ENCODE measurements at regions not wholly inside any gene's neighbourhood (a gene's known extent, or its start where the extent isn't known, plus 50 kb on each side); places are given as distances from the start of the nearest gene placed in this dataset.
"Not testable (repeated sequence)": the region's sequence is repeated elsewhere in the genome, so short reads cannot be mapped to it uniquely, and the experiment has no call there.

DNA sequence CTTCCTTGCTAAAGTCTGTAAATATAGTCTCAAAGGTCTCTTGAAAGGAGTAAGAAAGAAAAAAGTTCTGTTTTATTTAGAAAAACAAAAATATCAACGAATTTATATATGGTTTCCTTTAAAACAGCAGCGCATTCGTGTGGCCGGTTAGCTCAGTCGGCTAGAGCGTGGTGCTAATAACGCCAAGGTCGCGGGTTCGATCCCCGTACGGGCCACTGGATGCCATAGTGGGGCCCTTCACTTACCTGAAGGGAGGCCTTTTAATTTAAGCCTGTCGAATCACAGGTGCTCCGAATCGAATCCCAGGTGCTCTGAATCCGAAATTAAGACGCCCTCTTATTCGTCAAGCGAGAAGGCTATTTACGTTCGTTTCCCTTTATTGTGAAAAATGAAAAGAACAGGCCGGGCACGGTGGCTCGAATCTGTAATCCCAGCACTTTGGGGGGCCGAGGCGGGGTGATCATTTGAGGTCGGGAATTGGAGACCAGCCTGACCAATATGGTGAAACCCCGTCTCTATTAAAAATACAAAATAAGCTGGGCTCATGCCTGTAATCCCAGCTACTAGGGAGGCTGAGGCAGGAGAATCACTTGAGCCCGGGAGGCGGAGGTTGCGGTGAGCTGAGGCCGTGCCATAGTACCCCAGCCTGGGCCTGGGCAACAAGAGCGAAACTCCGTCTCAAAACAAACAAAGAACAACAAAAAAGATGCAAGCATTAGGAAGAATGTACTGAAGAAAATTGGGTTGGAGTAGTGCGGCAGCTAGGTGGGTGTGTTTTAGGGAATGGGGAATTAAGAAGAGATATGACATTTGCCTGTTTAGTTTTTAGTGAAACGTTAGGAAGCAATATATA lies 195.8 kb upstream of the ZNF184 start:
- no peak for DNase-seq (ENCODE audit: missing footprints)
- ATAC-seq, result no peak
- intact Hi-C loops (cut with DNase I), result no loop called here

DNA sequence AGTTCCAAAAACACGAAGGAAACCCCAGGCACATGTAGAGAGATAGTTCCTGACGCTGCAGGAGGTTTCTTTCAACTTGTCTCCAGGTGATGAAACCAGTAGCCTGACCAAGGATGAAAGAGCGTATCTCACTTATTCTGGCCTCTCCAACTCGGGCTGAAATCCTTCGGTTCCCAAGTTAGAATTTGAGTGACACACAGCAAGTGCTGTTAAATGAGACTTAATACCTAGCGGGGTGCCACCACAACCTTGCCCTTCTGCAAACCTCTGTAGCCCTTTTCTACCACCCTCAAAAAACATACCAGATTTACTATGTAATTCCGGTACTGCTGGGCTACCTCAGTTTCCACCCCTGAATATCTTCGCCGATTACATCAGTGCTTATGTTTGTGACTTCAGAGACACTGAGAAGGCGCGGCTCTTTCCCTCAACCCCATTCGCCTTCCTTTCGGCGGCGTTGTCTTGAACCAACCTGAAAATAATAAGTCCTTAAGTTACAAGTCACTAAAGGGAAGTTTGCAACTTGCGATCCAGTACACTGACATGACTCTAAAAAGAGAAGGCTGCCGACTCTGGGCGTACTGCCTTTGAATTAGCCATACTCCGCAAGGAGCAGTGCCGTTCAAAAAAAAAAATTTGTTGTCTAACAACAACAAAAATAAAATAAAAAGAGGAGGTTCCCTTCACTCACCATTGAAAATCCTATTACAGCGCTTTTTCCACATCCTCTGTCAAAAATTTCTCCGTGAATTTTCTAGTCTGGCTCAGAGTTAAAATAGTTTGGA lies 194.9 kb upstream of the ZNF184 start:
- DNase-seq (ENCODE audit: missing footprints), result no peak
- intact Hi-C loops (cut with DNase I), result no loop called here

DNA sequence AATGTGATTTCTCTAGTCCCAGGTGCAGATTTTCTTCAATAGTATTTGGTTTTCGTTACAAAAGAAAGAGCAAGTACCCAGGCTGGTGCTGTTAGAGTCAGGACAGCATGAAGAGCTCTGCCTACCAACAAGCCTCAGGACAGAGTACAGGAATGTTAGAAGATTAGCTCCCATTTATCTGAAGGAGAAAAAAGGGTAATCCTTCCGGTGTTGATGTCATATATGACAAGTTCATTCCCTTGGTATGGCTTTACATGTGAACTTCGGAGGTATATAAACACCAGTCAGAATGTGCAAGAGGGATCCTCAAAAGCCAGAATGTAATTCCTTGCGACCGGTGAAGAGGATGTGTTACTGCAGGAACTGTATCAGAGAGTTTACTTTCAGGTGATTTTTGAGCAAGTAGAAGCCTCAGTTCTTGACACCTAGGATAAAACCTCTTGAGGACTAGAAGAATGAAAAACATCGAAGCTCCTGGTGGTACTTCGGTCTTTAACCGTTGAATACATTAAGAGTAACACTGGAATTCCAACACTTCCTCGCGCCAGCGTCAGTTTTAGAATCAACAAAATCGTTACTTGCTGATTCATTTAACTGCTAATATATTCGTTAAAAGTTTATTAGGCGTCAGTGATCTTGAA lies 194.2 kb upstream of the ZNF184 start:
- intact Hi-C loops (cut with DNase I), result no loop called here
- DNase-seq (ENCODE audit: missing footprints) (no peak), ATAC-seq (no peak)

More for the DNA sequence above, 194.9 kb upstream of the ZNF184 start:
- ATAC-seq, result no peak

DNA sequence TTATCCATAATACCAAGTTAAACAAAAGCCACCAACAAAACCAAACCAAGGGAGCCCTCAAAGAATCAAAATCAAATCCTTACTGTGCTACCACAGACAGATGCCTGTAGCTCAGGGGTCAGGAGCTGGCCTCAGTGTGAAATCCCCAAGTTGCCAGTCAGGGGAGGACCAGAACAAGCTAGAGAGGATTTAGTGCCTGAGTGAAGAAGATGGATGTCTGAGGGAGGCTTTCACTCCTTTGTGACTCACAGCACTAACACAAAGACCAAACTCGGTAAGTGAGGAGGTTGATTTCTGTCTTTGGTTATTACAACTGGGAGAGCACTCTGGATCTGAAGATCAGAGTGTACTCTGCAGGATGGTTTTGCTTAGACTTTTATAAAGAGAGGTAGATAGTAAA lies 189.9 kb upstream of the ZNF184 start:
- no peak for DNase-seq (ENCODE audit: missing footprints)
- intact Hi-C loops (cut with DNase I), result no loop called here
- no peak for ATAC-seq

DNA sequence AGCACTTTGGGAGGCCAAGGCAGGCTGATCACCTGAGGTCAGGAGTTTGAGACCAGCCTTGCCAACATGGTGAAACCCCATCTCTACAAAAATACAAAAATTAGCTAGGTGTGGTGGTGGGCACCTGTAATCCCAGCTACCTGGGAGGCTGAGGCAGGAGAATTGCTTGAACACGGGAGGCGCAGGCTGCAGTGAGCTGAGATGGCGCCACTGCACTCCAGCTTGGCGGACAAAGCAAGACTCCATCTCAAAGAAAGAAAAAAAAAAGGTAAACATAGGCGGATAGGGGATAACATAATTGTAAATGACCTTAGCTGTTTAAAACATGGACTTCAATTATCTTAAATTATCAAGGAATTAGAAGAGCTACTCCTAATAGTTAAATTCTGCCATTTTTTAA lies 189.3 kb upstream of the ZNF184 start:
- intact Hi-C loops (cut with DNase I); ATAC-seq; DNase-seq (ENCODE audit: missing footprints): not testable (repeated sequence)

DNA sequence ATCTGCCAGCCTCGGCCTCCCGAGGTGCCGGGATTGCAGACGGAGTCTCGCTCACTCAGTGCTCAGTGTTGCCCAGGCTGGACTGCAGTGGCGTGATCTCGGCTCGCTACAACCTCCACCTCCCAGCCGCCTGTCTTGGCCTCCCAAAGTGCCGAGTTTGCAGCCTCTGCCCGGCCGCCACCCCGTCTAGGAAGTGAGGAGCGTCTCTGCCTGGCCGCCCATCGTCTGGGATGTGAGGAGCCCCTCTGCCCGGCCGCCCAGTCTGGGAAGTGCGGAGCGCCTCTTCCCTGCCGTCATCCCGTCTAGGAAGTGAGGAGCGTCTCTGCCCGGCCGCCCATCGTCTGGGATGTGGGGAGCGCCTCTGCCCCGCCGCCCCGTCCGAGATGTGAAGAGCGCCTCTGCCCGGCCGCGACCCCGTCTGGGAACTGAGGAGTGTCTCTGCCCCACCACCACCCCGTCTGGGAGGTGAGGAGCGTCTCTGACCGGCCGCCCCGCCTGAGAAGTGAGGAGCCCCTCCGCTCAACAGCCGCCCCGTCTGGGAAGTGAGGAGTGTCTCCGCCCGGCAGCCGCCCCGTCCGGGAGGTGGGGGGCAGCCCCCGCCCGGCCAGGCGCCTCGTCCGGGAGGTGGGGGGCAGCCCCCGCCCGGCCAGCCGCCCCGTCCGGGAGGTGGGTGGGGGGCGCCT lies 180.4 kb upstream of the ZNF184 start:
- DNase-seq (ENCODE audit: missing footprints); ATAC-seq; intact Hi-C loops (cut with DNase I): not testable (repeated sequence)

DNA sequence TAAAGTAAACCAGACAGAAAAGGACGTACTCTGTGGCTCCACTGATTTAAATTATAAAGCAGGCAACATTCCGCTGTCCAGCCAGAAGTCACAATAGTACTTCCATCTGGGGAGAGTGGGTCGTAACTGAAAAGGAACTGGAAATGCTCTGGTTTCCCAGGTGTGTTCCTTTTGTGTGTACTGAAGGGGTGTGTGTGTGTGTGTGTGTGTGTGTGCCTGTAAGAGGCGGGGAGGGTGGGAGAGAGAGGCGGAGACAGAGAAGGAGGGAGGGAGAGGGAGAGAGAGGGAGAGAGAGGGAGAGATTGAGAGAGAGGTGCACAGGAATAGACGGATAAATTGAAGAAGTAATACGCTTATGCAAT lies 178.4 kb upstream of the ZNF184 start:
- ATAC-seq (no peak), DNase-seq (ENCODE audit: missing footprints) (no peak)
- intact Hi-C loops (cut with DNase I), result no loop called here

DNA sequence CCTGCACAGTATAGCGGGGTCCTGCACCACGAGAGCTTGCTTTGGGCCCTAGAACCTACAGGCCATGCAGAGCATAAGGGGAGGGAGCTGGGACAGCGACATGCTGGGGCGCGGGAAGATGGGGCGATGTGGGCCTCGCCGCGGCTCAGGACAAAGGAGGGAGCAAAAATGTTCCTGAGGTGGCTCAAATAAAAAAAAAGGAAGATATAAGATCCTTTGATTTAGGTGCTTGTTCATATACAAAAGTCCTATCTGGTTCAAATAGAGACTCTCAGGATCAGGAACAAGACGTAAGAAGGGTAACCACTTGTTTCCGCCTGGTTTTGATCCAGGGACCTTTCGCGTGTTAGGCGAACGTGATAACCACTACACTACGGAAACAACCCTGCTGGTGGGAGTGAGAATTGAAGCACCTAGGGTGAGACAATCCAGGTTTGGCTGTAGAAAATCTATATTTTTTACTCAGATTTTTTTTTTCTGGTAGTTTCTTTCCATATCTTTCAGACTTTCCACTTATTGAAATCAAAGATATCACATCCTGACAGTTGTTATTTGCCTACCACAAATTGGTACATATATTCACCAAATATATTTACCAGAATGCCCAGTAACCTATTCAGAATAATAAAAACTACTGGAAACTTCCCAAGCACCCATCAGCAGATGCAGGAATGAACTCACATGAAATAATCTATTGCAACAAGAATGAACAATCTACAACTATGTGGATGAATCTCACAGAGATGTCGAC lies 177.9 kb upstream of the ZNF184 start:
- intact Hi-C loops (cut with DNase I), result no loop called here
- DNase-seq (ENCODE audit: missing footprints) (no peak), ATAC-seq (no peak)

DNA sequence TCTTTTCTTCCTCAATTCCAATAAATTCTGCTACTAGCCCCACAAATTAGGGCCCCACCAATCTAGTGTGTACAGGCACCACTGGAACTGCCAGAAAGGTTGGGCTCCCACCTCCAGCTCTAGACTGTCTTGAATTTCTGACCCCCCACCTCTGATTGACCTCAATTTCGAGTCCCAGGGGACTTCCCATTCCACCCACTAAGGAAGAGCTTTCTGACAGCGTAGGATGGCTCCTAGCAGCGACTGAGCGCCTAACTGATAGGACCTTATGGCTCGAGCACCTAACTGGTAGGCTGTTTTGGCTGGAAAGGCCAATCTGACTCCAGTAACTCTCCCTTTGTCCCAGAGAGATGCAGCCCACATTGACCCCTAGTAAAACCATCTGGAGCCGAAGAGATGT lies 171.6 kb upstream of the ZNF184 start:
- intact Hi-C loops (cut with DNase I), result no loop called here
- ATAC-seq, result no peak
- no peak for DNase-seq (ENCODE audit: missing footprints)

DNA sequence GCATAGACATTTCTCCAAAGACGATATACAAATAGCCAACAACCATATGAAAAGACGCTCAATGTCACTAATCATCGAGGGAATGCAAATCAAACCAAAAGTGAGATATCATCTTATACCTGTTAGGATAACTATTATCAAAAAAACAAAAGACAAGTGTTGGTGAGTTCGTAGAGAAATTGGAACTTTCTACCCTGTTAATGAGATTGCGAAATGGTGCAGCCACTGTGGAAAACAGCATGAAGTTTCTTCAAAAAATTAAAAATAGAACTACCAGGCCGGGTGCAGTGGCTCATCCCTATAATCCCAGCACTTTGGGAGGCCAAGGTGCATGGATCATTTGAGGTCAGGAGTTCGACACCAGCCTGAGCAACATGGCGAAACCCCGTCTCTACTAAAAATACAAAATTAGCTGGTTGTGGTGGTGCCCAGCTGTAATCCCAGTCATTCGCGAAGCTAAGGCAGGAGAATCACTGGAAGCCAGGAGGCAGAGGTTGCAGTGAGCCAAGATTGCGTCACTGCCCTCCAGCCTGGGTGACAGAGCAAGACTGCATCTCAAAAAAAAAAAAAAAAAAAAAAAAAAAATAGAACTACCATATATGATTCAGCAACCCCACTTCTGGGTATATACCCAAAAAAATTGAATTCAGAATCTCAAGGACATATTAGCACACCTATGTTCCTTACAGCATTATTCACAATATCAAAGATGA lies 170.0 kb upstream of the ZNF184 start:
- intact Hi-C loops (cut with DNase I), result no loop called here
- ATAC-seq (no peak), DNase-seq (ENCODE audit: missing footprints) (no peak)

DNA sequence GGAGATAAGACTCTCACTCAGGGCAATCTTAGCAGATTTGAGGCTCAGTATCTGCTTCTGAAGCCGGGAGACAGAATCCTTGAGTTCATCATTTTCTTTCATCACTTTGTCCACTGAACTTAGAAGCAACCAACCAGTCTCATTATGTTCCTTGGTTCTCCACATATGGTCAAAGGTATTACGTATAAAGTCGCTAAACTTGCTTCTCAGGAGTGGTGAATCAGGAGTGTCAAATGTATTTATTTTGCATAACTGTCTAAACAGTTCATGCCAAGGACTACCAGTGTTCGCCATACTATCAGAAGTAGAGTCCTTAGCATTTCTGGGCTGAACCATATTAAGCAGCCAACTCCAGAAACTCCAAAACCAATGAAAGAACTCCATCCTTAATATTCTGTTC lies 163.0 kb upstream of the ZNF184 start:
- intact Hi-C loops (cut with DNase I), result not testable (repeated sequence)

DNA sequence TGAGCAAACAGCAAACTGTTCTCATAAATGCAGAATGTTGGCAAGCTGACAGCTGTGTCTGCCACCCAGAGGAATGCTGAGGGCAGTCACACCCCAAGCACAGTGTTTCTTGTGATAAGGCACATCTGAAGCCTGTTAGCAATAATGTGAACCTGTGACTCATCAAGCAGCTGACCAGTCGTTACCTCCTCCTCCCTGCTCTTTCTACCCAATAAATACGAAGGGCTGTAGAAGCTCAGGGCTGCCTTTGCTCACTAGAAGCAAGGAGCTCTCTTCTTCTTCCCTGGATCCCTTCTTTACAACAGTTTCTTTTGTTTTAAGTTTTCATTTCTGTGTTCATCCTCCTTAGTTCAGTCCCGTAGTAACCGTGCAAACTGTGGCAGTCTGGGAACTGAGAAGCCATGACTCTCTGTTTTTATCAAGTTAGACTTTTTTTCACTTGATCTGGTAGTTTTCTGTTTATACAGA lies 160.3 kb upstream of the ZNF184 start:
- ATAC-seq; intact Hi-C loops (cut with DNase I); DNase-seq (ENCODE audit: missing footprints): not testable (repeated sequence)

More for the DNA sequence above, 163.0 kb upstream of the ZNF184 start:
- not testable (repeated sequence) for DNase-seq (ENCODE audit: missing footprints); ATAC-seq

DNA sequence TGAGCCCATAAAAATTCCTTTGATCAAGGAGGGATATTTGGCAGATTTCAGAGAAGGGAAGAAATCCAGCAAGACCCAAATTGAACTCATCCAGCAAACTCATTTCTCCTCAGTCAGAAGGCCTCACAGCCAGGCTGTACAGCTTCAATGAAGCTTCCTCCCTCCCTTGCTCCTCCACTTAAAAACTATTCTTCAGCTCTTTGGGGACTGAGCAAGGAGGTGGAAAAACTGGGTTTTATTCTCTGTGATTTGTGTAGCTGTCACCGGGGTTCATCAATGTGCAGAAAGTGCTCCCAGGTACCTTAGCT lies 158.7 kb upstream of the ZNF184 start:
- no peak for DNase-seq (ENCODE audit: missing footprints)
- intact Hi-C loops (cut with DNase I), result no loop called here
- no peak for ATAC-seq

DNA sequence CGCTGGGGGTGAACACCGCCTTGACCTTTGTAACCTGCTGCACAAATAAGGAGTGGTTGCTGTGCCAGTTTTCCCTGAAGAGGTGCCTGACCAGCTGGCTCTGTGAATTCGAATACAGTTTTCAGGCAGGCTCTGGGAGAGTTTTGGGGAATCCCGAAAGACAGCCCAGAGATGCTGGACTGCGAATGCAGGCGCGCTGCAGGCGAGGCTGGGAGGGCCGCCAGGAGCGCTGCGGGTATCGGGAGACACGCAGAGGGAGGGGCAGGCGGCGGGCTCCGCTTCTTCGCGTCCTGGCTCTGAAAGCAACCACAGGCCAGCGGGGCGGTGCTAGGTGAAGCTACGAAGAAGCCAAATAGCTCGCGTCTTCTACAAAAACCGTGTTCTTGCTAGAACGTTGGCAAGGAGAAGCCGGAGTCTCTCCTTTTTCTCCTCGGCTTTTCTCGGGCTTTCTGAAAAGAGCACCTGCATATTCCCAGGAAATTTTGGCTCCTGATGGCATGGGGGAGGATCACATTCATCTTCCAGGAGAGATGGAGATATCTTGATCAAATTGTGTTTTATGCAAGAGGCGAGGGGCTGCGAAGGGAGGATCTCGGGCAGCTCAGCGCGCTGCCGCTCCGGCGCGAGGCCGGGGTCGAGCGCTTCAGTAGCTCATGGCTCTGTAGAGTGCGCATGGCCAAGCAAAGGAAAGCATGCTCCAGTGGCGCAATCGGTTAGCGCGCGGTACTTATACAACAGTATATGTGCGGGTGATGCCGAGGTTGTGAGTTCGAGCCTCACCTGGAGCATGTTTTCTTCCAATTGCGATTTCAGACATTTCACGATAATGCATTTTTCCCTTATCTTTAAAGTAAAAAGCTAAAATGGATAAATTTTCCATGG lies 158.1 kb upstream of the ZNF184 start:
- DNase-seq (ENCODE audit: missing footprints) (no peak), ATAC-seq (no peak)
- intact Hi-C loops (cut with DNase I), result no loop called here

DNA sequence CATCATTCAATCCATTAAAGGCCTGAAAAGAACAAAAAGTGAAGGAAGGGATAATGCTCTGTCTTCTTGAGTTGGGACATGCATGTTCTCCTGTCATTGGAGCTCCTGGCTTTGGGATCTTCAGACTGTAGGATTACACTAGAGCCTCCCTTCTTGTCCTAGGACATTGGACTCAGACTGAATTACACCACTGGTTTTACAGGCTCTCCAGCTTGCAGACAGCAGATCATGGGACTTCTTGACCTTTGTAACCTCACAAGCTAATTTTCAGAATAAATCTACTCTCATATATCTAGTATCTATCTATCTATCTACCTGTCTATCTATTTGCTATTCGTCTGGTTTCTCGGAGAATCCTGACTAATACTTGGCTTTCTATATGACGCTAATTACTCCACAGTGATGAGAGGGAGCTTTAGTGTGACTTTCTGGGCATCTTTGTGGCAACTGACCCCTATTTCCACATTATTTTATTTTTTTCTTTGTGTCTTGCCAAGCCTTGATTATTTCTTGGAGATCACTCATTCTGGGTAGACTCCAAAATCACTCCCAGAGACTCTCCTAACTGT lies 151.9 kb upstream of the ZNF184 start:
- DNase-seq (ENCODE audit: missing footprints) (no peak), ATAC-seq (no peak)

DNA sequence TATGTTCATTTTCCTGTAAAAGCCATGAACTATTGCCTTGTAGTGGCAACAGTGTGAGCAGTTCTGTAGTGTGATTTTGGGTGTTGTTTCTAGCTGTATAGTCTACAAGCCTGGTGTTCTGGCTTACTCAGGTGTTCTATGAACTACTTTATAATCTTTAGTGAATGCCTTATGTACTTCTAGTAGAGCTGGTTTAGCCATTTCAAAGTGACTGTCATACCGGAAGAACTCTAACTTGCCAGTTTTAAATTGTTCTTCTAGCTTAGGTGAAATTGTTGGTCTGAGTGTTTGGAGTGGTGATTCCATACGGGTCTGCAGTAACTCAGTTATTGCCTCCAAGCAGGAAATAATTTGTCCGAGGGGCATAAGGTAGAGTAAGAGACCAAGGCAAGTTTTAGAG lies 150.2 kb upstream of the ZNF184 start:
- DNase-seq (ENCODE audit: missing footprints), result no peak
- no peak for ATAC-seq
- intact Hi-C loops (cut with DNase I), result no loop called here

More for the DNA sequence above, 151.9 kb upstream of the ZNF184 start:
- intact Hi-C loops (cut with DNase I), result no loop called here

DNA sequence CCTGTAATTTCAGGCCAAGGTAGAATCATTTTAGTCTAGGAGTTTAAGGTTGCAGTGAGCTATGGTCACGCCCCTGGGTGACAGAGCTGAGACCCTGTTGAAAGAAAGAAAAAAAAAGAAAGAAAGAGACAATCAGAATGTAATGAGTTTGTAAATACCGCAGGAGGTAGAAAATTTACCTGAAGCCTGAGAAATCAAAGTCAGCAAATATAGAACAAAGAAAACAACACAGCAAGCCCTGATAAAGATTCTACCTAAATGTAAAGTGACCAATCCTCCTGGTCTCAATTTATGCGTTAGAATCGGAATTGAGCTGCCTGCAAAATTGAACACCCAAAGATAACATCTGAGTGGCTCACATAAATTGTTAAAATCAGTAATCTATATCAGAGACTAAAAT lies 146.5 kb upstream of the ZNF184 start:
- DNase-seq (ENCODE audit: missing footprints) (no peak), ATAC-seq (no peak)
- intact Hi-C loops (cut with DNase I), result no loop called here

All from Right ventricle myocardium inferior (tissue), 1 donor.